ENCODE measurements at regions not wholly inside any gene's neighbourhood (a gene's known extent, or its start where the extent isn't known, plus 50 kb on each side); places are given as distances from the start of the nearest gene placed in this dataset.

- Histone ChIP-seq H3K4me3 (no peak overlapping the region), H3K36me3 (no peaks in the 10 kb centered on the region), H3K9me3 (no peaks in the 10 kb centered on the region), H3K27ac (no peak overlapping the region), H3K4me1 (replicated peaks) (no peaks in the 10 kb centered on the region), H3K27me3 (replicated peaks; ENCODE audit: insufficient read depth) (no peaks in the 10 kb centered on the region)
- intact Hi-C loops (cut with DNase I): no loop called here
- no peak for DNase-seq (ENCODE audit: low spot score)
- TF ChIP-seq POLR2AphosphoS5 (IDR thresholded peaks at IDR 0.05) (no peak), POLR2A (IDR thresholded peaks at IDR 0.05) (no peak)
- TF ChIP-seq, protein P1, sequence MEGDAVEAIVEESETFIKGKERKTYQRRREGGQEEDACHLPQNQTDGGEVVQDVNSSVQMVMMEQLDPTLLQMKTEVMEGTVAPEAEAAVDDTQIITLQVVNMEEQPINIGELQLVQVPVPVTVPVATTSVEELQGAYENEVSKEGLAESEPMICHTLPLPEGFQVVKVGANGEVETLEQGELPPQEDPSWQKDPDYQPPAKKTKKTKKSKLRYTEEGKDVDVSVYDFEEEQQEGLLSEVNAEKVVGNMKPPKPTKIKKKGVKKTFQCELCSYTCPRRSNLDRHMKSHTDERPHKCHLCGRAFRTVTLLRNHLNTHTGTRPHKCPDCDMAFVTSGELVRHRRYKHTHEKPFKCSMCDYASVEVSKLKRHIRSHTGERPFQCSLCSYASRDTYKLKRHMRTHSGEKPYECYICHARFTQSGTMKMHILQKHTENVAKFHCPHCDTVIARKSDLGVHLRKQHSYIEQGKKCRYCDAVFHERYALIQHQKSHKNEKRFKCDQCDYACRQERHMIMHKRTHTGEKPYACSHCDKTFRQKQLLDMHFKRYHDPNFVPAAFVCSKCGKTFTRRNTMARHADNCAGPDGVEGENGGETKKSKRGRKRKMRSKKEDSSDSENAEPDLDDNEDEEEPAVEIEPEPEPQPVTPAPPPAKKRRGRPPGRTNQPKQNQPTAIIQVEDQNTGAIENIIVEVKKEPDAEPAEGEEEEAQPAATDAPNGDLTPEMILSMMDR (IDR thresholded peaks at IDR 0.05): no peak
- 29% methylated on average over 1 of the region's 1 CpG for WGBS
Measured at GRCh38 chr5:142517840-142518239, 168.1 kb downstream of the FGF1 start.

DNA sequence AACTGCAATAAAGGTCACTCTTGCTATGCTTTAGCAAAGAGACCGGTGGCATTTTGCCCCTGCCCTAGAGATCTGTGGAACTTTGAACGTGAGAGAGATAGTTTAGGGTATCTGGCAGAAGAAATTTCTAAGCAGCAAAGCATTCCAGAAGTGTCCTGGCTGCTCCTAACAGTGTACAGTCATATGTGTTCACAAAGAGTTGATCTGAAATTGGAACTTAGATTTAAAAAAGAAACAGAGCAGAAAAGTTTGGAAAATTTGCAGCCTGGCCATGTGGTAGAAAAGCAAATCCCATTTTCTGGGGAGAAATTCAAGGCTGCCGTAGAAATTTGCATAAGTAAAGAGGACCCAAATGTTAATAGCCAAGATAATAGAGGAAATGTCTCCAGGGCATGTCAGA is 169.2 kb downstream of the FGF1 start:
- Histone ChIP-seq H3K27ac (no peak overlapping the region), H3K27me3 (replicated peaks; ENCODE audit: insufficient read depth) (no peaks in the 10 kb centered on the region), H3K4me3 (no peak overlapping the region), H3K36me3 (no peaks in the 10 kb centered on the region), H3K9me3 (no peaks in the 10 kb centered on the region), H3K4me1 (replicated peaks) (no peaks in the 10 kb centered on the region)
- intact Hi-C loops (cut with DNase I): no loop called here
- no peak for TF ChIP-seq POLR2A (IDR thresholded peaks at IDR 0.05)
- TF ChIP-seq POLR2AphosphoS5 (IDR thresholded peaks at IDR 0.05): no peak
- TF ChIP-seq, protein P1 (IDR thresholded peaks at IDR 0.05): no peak
- 98% methylated on average over 3 of the region's 3 CpGs for WGBS
- no peak for DNase-seq (ENCODE audit: low spot score)

DNA sequence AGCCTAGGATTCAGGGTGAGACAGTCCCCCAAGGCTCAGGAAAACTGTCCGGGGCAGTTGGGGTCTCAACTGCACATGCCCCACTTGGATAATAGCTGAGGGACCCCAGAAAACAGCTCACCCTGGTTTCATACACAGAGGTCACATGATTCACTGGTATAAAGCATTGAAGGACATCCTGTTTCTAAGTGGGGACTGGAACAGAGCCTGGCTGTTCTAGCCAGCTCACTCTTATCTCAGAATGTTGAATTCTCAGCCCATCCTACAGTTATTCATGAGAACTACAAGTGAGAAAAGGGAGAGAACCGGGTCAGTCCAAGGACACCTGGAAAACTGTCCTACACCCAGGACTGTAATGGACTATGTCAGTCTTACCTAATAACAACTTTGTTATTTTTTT is 170.9 kb downstream of the FGF1 start:
- Histone ChIP-seq H3K36me3 (no peaks in the 10 kb centered on the region), H3K4me1 (replicated peaks) (no peaks in the 10 kb centered on the region), H3K4me3 (no peak overlapping the region), H3K27me3 (replicated peaks; ENCODE audit: insufficient read depth) (no peaks in the 10 kb centered on the region), H3K27ac (no peak overlapping the region), H3K9me3 (no peaks in the 10 kb centered on the region)
- no peak for DNase-seq (ENCODE audit: low spot score)
- intact Hi-C loops (cut with DNase I): no loop called here
- 86% methylated on average over 2 of the region's 2 CpGs for WGBS
- no peak for TF ChIP-seq POLR2AphosphoS5 (IDR thresholded peaks at IDR 0.05)
- TF ChIP-seq POLR2A (IDR thresholded peaks at IDR 0.05): no peak
- TF ChIP-seq, protein P1 (IDR thresholded peaks at IDR 0.05): no peak

- Histone ChIP-seq H3K36me3 (no peaks in the 10 kb centered on the region), H3K4me3 (no peak overlapping the region), H3K27me3 (replicated peaks; ENCODE audit: insufficient read depth) (no peaks in the 10 kb centered on the region), H3K9me3 (no peaks in the 10 kb centered on the region), H3K4me1 (replicated peaks) (no peaks in the 10 kb centered on the region), H3K27ac (no peak overlapping the region)
- TF ChIP-seq POLR2AphosphoS5 (IDR thresholded peaks at IDR 0.05) (no peak), POLR2A (IDR thresholded peaks at IDR 0.05) (no peak)
- TF ChIP-seq, protein P1 (IDR thresholded peaks at IDR 0.05): no peak
- intact Hi-C loops (cut with DNase I): no loop called here
- WGBS: 93% methylated on average over 3 of the region's 3 CpGs
- DNase-seq (ENCODE audit: low spot score): no peak
Measured at GRCh38 chr5:142514196-142514595, 171.7 kb downstream of the FGF1 start.

DNA sequence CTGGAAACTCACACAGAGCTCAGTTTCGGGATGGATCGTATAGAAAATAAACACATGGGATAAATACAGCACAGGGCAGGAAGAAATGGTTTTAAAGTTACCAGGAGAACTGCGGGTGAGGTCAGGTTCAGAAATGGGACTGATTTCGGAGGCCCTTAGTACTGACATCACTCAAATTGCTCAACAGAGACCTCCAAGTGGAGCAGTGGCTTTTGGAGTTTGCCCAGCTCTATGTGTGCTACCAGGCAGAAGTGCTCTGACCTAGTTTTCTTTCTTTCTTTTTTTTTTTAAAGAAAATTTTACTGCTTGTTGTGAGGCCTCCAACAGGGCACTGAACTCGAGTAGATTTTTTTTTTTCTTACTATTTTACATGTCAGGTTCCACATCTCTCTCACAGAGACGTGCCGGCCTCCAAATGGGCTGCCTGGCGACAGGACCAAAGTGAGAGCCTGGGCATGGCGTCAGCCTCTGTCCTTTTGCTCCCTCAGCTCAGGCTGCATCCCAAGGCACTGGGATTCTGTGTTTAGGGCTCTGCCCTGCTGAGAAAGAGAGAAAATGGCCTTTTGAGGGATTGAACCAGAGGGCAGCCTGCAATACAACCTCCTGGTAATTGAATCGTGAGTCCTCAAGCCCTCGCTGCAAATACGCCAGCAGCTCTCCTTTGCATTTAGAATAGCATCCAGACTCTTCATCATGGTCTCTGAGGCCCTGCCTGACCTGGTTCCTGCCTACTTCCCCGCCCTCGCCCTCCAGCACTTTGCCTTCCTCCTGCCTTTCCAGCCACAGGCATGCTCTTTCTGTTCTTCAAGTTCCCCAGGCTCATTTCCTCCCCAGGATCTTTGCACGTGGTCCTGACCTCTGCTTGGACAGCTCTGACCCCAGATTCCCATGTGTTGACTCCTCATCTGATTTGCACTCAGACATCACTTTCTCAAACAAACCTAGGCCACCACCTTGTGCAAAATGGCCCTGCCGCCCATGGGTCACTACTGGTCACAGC is 173.5 kb downstream of the FGF1 start:
- WGBS: 75% methylated on average over 16 of the region's 16 CpGs
- no peak overlapping the region for H3K27ac ChIP-seq
- H3K4me3 ChIP-seq: no peak overlapping the region
- H3K36me3 ChIP-seq: no peaks in the 10 kb centered on the region
- TF ChIP-seq POLR2AphosphoS5 (IDR thresholded peaks at IDR 0.05) (no peak), POLR2A (IDR thresholded peaks at IDR 0.05) (no peak)
- TF ChIP-seq, protein P1 (IDR thresholded peaks at IDR 0.05): no peak
- H3K9me3 ChIP-seq: no peaks in the 10 kb centered on the region
- intact Hi-C loops (cut with DNase I): no loop called here
- H3K4me1 ChIP-seq (replicated peaks): no peaks in the 10 kb centered on the region
- H3K27me3 ChIP-seq (replicated peaks; ENCODE audit: insufficient read depth): no peaks in the 10 kb centered on the region
- DNase-seq (ENCODE audit: low spot score): no peak
